Stimulated activated CD8-positive, alpha-beta memory T cell treated with anti-CD3 and anti-CD28 coated beads, Interleukin-15, amount 100 ng/mL, for 24 hours (primary cell): ENCODE measurements at regions not wholly inside any gene's neighbourhood (a gene's known extent, or its start where the extent isn't known, plus 50 kb on each side); places are given as distances from the start of the nearest gene placed in this dataset.

Experiments
- DNase-seq: peaks from one replicate; pipeline ENCODE4 v3.0.0-alpha.2; 2020; ENCODE audit warnings: low read depth

DNA sequence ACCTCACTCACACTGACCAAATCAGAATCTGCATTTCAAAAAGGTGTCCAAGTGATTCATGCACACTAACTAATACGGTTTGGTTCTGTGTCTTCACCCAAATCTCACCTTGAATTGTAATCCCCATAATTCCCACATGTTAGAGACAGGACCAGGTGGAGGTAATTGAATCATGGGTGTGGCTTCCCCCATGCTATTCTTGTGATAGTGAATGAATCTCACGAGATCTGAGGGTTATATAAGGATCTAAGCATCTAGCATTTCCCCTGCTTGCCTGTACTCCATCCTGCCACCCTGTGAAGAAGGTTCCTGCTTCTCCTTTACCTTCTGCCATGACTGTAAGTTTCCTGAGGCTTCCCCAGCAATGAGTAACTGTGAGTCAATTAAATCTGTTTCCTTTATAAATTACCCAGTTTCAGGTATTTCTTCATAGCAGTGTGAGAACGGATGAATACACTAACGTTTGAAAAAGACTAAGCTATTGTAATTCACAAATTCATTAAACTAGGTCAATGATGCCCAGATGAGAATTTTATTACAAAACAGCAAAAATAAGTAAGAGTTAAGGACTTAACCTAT is 759.1 kb downstream of the GALC start:
- no peak for DNase-seq

DNA sequence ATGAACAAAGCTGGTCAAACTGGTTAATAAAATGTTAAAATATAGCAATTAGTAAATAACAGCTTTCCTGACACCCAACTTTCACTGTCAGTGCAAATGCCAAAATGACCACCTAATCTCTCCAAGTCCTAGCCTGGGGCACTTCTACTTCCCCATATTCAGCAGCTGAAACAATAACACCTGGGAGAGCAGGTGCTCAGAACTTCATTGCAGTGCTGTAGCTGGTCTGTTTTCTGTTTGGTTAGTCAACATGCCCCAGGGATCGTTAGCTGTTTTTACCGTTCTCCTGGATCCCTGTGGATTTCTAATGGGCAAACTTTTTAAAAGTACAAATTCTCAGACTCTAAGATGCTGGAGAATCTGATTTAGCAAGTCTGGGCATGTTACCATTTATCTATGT is 759.7 kb downstream of the GALC start:
- no peak for DNase-seq

DNA sequence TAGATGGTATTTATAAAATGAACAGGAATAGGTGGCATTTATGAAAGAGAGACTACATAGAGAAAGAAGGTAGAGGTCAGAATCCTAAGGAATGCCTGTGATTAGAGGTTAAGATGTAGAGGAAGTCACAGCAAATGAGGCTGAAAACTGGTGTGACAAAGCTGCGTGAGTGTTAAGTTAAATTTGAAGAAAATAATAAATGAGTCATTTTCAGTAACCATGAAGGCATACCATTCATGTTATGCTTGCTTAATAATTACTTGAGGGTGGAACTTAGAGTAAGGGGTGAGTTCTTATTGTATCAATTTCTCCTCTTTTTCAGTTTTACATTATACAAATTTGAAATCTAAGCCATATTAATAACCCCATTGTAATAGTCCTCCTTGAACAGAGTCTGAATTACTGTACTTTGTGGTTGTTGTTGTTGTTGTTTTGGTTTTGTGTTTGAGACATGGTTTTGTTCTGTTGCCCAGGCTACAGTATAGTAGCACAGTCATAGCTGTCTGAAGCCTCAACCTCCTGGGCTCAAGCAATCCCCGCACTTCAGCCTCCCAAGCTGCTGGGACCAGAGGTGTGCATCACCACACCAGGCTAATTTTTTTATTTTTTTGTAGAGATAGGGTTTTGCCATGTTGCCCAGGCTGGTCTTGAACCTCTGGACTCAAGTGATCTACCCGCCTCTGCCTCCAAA is 761.5 kb downstream of the GALC start:
- no peak for DNase-seq

DNA sequence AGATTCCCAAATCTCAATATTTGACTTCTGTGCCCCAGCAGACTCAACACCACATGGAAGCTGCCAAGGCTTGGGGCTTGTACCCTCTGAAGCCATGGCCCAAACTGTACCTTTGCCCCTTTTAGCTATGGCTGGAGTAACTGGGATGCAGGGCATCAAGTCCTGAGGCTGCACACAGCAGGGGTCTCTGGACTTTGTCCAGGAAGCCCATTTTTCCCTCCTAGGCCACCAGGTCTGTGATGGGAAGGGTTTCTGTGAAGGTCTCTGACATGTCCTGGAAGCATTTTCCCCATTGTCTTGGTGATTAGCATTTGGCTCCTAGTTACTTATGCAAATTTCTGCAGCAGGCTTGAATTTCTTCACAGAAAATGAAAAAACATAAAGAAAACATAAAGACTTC is 762.3 kb downstream of the GALC start:
- DNase-seq, result no peak

DNA sequence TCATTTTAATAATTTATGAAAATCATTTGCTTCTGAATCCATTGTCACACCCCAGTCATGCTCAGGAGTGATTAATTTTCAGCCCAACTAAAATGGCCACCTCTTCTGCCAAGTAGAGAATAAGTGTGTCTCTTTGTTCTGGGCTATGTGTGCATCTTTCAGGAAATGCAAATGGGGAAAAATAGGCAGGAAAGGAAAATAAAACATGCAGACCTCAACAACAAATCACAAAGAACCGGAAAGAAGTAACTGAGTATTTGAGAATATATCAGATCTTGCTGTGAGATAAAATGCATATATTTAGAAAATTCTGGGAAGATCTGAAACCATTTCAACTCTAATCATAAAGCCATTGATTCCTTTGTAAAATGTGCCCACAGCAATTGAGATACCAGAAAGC is 763.9 kb downstream of the GALC start:
- DNase-seq, result no peak

DNA sequence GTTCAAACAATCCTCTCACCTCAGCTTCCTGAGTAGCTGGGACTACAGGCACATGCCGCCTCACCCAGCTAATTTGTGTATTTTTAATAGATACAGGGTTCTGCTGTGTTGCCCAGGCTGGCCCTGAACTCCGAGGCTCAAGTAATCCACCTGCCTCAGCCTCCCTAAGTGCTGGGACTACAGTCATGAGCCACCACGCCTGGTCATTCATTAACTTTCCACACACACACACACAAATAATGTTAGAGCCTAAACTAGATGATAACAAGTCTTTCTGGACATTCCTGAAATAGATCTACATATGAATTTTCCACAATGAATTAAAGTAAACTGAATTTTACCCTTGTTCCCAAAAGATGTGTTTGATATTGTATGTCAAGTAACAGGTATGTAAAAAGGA is 776.0 kb downstream of the GALC start:
- DNase-seq, result no peak

DNA sequence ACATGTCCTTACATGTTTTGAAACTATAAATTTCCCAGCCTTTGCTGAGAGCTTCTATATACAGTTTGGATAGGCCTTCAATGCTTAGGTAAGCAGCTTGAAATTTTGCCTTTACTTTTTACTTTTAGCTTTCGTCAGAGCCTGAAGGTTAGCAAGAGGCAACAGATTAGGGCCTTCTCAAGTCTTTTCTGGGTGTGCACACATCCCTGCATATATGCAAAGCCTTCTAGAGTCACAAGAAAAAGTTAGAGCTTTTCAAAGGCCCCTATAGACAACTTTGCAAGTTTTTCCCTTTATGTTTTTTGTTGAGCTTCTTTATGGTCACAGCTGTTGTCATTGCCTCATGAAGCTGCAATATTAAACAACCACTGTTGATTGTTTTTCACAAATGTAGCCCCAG is 778.4 kb downstream of the GALC start:
- no peak for DNase-seq

DNA sequence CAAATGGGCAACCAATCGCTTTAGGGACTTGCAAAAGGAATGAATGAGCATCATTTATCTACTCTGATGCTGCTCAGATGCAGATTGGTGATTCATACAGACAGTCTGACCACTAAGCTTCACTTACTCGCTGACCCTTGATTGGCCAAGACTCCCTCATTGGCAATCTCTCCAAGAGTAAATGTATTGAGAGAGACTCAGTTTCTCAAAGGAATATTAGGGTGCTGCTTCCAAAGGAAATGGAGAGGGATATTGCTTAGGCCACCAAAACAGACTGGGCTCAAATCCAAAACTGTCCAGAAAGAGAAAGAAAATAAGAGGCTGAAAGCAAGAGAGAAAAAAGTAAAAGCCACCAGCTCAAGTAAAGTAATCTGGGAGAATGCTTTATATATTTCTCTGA is 785.2 kb downstream of the GALC start:
- DNase-seq, result no peak

DNA sequence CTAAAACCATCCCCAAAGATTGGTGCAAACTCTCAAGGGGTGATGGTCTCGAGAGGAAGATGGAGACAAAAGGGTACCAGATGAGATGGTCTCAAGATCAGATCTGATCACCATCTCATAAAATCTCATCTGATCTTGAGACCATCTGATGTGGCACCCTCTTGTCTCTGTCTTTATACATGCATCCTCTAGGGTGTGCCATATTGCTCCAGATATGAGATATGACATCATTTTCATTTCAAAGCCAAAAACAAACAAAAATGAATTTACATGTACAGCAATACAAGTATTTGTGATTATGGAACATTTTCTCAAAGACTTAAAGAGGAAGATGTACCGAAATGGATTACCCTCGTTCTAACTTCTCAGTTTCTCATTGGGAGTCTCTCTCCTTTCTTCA is 787.2 kb downstream of the GALC start:
- DNase-seq, result no peak

DNA sequence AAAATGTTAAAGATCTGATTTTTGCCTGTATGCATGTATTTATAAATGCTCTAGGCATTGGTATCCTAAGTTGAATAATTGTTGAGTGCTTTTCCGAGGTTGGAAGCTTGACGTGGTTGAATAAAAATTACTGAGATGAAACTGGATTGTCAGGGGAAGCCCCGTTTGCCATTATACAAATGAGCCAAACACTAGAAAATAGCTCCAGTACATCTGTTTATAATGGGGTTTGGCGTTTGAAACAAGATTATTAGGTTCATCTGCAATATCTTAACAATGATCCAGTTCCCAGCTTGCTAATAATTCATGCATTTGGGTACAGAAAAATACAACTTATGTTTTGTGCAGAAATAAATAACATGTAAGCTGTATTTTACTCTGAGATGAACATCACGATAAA is 789.6 kb downstream of the GALC start:
- no peak for DNase-seq

DNA sequence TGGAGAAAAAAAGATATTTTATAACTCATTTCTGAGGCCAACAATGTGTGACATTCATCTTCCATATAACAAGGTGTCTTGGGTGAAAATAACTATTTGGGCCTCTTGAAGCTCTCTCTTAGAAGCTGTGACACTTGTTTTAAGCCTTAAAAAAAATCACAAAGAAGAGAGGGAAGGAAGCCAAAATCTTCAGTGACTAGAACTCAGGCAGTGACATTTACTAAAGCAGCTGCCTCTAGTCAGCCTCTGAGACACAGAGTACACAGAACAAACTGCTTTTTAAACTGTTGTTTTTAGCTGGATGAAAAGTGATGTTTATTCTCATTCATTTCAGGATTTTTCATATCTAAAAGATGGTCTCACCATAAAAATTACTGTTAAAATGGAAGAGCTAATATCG is 793.6 kb downstream of the GALC start:
- DNase-seq, result no peak

DNA sequence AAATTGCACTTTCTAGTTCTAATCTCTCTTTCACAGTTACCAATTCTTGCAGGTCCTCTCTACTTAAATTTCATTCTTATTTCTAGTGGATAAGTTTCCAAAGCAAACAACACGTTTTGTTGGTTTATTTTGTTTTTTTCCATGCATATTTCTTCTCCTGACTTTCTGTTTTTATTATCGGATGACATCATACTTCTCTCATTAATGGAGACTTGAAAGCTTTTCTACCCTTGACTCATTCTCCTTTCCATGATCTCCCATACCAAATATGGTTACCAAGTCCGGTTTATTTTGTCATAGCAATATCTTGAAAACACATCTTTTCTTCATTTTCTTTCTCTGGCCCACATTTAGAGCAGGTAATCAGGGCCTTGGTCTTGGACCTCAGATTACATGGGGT is 796.5 kb downstream of the GALC start:
- no peak for DNase-seq

DNA sequence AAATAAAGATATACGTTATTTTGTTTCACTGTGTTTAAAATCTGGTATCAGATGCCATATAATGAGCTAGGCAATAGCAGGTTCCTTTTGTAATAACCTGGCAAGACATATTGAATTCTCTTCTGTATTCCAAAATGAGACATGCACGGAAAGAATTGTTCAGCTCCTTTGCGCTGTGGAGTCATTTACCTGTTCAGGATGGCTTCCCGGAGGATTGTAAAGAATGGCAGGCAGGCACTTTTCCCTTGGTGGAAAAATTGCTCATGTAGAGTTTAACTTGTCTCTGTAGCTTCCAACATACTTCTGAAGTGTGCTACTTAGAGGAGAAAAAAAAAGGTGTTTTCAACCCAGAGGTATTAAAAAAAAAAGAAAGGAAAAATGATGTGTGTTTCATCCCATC is 805.2 kb downstream of the GALC start:
- DNase-seq, result no peak

DNA sequence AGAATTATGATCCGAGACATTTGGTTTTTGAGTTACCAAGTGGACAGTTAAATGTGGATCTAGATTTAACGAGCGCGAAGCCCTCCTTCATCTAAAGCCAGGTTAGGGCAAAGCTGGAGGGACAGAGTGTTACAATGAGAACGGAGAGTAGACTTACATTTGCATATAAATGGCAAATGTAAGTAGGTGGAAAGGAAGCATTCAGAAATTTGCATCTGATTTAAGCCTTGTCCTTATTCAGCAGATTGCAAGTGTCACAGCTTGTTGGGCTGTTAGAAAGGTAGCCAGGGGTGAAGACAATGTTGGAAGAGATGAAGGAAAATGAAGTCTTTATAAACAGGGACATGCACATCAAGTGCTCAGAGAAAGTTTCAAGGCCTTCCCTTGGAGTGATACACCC is 806.2 kb downstream of the GALC start:
- no peak for DNase-seq

DNA sequence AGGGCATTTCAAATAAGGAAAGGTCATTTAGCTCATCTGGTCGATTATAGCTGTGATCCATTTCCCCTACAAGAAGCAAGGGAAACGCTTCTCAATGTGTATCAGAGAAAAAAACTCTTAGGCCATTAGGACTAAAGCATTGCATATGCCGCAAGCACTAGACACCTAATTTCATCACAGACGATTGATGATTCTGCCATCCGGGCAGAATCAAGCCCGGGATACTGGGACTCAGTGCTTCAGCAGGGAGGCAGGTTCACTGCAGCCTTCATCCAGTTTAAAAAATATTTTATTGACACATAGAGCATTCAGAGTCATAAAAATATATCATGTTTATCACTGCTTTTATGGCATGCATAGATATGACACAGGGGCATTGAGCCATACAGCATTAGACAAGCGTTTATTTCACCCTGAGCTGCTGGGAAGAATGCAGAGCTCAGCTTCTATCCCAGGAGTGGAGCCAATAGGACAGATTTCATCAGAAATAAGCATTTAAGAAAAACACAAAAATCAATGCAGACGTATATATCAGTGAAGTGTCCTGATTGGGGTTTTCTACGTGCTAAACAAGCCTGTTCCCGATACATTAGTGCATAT is 806.9 kb downstream of the GALC start:
- no peak for DNase-seq

DNA sequence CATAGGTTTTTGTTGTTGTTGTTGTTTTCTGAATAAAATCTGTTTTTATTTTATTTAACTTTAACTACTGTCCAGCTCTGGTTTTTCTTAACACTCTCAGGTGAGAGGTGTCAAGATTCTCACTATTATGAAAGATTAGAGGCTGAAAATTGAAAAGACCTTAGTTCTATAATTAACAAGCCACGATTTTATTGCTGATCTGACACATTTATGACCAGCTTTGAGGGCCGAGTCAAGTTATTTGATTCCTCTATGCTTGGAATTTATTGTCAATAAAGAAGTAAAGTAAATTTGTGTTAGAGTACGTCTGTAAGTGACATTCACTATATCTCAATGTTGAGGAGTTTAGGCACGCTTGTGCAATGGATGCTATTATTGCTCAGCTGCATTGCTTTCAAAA is 808.8 kb downstream of the GALC start:
- no peak for DNase-seq

DNA sequence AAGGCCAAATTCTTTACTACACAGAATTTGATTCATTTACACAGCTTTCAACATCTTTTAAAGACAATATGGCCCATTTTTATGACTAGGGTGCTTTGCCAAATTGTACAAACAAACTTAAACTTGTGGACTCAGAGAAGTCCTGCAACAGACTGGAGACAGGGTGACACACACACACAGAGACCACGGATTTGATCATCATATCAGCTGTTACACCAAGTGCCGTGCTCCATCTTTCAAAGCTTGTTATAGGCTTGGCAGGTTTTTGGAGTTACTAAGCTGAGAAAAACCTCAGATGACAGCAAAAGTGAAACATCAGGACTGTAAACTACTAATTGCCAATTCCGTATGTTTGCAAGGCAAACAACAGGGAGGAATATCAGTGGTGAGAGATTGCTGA is 811.7 kb downstream of the GALC start:
- DNase-seq, result no peak

DNA sequence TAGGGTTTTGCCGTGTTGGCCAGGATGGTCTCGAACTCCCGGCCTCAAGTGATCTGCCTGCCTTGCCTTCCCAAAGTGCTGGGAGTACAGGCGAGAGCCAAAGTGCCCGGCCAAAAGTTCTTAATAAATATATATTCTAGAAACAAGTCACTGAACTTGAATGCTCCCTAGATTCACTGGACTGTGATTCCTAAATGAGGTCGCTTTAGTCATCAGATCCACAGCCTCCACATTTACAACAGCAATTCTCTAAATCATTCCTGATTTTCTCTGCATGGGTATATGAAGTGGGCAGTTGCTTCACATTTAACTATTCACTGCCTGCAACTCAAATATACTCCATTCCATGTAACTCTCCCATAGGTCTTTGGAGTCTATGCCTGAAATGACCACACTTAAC is 813.0 kb downstream of the GALC start:
- no peak for DNase-seq

DNA sequence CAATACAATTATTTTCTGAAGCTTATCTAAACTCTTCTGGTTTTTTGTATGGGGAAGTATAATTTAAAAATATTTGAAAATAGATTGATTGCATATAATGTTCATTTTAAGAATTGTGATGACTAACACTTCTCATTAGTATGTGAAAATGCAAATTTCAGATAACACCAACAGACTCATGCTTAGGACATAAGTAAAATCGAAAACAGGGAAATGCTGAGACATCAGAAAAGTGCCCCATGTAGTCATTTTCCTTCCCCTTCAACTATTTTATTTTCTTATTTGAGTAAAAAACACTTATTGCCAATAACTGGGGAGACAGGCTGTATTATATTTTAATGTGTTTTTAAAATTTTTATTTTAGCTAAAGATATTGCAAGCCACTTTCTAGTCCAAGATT is 814.7 kb downstream of the GALC start:
- DNase-seq, result no peak

DNA sequence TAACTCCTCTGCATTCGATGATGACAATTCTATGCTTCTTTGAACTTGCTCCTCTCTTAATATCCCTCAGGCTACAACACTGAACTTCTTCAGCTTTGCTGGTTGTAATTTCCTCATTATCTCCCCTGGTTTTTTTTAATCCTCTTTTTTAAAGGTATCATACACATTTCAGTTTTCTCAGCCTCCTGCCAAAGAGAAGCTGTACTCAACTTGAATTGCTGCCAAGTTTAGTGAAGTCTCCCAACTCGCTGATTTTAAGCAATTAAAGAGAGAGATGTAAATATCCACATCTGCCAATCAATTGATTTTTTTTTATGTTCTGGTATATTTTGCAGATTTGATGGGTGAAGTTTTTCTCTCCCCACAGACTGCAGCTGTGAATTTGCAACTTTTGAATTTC is 817.8 kb downstream of the GALC start:
- no peak for DNase-seq

DNA sequence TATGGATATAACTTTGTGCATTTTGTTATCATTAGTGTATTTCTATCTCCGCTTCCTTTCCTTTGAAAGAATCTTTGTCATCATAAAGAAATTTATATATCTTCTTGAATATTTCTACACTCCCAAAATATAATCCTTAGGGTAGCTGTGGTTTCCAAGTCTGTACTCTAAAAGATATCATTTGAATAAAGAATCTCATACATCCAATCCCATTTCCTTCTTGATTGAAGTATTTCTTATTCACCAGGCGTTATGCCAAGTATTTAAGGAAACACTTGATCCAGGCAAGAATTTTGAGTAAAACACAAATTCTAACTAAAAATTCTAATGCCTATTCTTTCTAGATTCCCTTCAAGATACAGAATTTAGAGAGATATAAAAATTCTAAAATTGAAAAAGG is 821.8 kb downstream of the GALC start:
- DNase-seq, result no peak

DNA sequence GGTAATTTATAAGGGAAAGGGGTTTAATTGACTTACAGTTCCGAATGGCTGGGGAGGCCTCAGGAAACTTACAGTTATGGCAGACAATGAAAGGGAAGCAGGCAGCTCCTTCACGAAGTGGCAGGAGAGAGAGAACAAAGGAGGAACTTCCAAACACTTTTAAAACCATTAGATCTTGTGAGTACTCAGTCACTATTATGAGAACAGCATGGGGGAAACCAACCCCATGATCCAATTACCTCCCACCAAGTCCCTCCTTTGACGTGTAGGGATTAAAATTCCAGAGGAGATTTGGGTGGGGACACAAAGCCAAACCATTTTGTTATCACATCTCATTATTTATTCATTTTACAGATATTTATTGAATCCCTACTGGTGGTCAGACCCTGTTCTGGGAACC is 822.8 kb downstream of the GALC start:
- DNase-seq, result no peak

DNA sequence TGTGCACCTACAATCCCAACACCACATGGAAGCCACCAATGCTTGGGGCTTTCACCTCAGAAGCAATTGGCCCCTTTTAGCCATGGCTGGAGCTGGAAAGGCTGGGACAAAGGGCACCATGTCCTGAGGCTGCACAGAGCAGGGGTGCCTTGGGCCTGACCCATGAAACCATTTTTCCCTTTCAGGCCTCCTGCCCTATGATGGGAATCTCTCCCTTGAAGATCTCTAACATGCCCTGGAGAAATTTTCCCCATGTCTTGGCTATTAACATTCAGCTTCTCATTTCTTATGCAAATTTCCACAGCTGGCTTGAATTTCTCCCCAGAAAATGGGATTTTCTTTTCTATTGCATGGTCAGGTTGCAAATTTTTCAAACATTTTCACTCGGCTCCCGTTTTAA is 823.6 kb downstream of the GALC start:
- no peak for DNase-seq

DNA sequence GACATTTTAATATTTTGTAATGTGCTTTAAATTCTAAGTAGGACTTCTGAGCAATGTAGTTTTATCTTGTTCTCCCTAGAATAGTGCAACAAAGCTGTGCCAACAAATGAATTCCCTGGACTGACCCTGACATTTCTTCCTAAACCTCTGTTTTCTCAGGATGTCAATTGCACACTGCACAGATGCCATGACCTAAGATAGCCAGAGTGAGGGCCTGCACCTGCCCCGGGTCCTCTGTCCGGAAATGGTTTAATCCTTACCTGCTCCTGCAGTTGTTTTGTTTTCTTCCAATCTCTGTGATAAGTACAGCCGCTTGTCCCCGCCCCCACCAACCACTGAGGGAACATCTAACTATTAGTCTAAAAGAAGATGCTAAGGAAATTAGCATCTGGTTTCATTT is 831.5 kb downstream of the GALC start:
- DNase-seq, result no peak
